Astrocyte (in vitro differentiated cells and primary cell): ENCODE measurements at regions not wholly inside any gene's neighbourhood (a gene's known extent, or its start where the extent isn't known, plus 50 kb on each side); places are given as distances from the start of the nearest gene placed in this dataset.

Experiments
- DNase-seq: peaks from one replicate; pipeline ENCODE4 v3.0.0-alpha.2; 2010; ENCODE audit warnings: low read depth
- FAIRE-seq: peaks from 2 replicates; lab custom pipeline; 2011; peaks lifted over from hg19 to GRCh38; lab: Jason Lieb, UNC
- H2AFZ ChIP-seq: 2 replicates; pipeline ENCODE4 v1.6.0; 2012; ENCODE audit warnings: low read depth, low read length, inconsistent platforms
- H3K27ac ChIP-seq: 2 replicates; pipeline ENCODE4 v1.5.1; 2011; ENCODE audit warnings: low read depth, low read length, inconsistent platforms
- H3K27me3 ChIP-seq: 2 replicates; pipeline ENCODE4 v1.6.0; 2011; ENCODE audit warnings: low read length, inconsistent platforms; ENCODE audit not compliant: insufficient read depth
- H3K36me3 ChIP-seq: 2 replicates; pipeline ENCODE4 v1.5.1; 2011; ENCODE audit warnings: low read length, inconsistent platforms; ENCODE audit not compliant: insufficient read depth
- H3K4me1 ChIP-seq: 2 replicates; pipeline ENCODE4 v1.5.1; 2011; ENCODE audit warnings: low read length, inconsistent platforms; ENCODE audit not compliant: insufficient read depth
- H3K4me2 ChIP-seq: 2 replicates; pipeline ENCODE4 v1.6.0; 2012; ENCODE audit warnings: low read length, inconsistent platforms
- H3K4me3 ChIP-seq: 2 replicates; pipeline ENCODE4 v1.5.1; 2011; ENCODE audit warnings: low read depth, mild to moderate bottlenecking, low read length, inconsistent platforms; ENCODE audit not compliant: insufficient read depth
- H3K79me2 ChIP-seq: 2 replicates; pipeline ENCODE4 v1.6.0; 2012; ENCODE audit warnings: mild to moderate bottlenecking, low read length, inconsistent platforms; ENCODE audit not compliant: insufficient read depth
- H3K9ac ChIP-seq: 2 replicates; pipeline ENCODE4 v1.6.0; 2012; ENCODE audit warnings: mild to moderate bottlenecking, low read length, inconsistent platforms
- H3K9me3 ChIP-seq: 2 replicates; pipeline ENCODE4 v1.5.1; 2012; ENCODE audit warnings: low read depth, mild to moderate bottlenecking, low read length, inconsistent platforms; ENCODE audit not compliant: insufficient read depth
- H4K20me1 ChIP-seq: 2 replicates; pipeline ENCODE4 v1.6.0; 2012; ENCODE audit warnings: low read length, inconsistent platforms; ENCODE audit not compliant: insufficient read depth
- H3K27ac Mint-ChIP-seq: one replicate; pipeline ENCODE4 v1.8.0; 2021; ENCODE audit warnings: mild to moderate bottlenecking, mixed read lengths; ENCODE audit not compliant: unreplicated experiment
- H3K27me3 Mint-ChIP-seq: one replicate; pipeline ENCODE4 v1.8.0; 2021; ENCODE audit warnings: low read depth, mixed read lengths; ENCODE audit not compliant: unreplicated experiment
- H3K36me3 Mint-ChIP-seq: one replicate; pipeline ENCODE4 v1.8.0; 2021; ENCODE audit warnings: low read depth, mixed read lengths; ENCODE audit not compliant: unreplicated experiment
- H3K4me1 Mint-ChIP-seq: one replicate; pipeline ENCODE4 v1.8.0; 2021; ENCODE audit warnings: low read depth, mixed read lengths; ENCODE audit not compliant: unreplicated experiment
- H3K4me3 Mint-ChIP-seq: one replicate; pipeline ENCODE4 v1.8.0; 2021; ENCODE audit warnings: mild to moderate bottlenecking, moderate library complexity, mixed read lengths; ENCODE audit not compliant: unreplicated experiment
- H3K9me3 Mint-ChIP-seq: one replicate; pipeline ENCODE4 v1.8.0; 2021; ENCODE audit warnings: mild to moderate bottlenecking, mixed read lengths; ENCODE audit not compliant: unreplicated experiment
- EZH2 ChIP-seq: IDR thresholded peaks from 2 replicates; pipeline ENCODE4 v1.6.1; 2012; ENCODE audit warnings: mild to moderate bottlenecking, low read length, inconsistent platforms; ENCODE audit not compliant: insufficient read depth
- TF ChIP-seq, protein P1 (sequence below): IDR thresholded peaks from 2 replicates; pipeline ENCODE4 v1.5.1; 2011; ENCODE audit warnings: low read depth, mild to moderate bottlenecking, inconsistent platforms, low read length, moderate library complexity; ENCODE audit not compliant: insufficient read depth

DNA sequence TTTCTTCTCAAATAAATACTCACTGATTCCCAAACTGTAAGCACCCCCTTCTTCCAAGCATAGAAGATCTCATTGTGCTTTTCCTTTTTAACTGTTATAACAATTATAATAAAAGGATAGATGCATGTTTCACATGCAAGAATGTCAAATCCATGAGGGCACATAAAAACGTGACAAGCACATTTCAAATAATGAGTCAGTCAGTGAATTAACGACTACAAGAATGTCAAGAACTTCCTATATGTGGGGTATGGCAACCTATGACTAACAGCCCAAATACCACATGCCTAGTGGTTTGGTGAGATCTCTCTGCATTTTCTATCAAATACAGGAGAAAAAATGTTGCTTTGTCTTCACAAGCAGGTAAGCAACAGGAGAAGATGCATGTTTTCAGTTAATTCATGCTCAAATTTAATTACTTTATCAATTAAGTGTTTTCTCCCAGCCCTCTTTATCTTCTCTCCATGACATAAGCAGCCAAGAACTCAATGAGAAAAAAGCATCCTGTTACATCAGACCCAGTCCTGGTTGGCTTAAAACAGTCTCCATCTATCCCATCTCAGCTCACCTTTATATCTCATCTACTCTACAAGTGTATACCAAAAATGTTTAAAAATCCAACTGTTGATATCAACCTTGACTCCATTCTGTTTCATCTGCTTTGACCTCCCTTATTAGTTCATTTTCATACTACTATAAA, 181.5 kb upstream of the LMCD1 start:
- H3K4me2 ChIP-seq: peak overlapping the region; percentile 26
- peak overlapping the region; percentile 27 for H3K27ac ChIP-seq

DNA sequence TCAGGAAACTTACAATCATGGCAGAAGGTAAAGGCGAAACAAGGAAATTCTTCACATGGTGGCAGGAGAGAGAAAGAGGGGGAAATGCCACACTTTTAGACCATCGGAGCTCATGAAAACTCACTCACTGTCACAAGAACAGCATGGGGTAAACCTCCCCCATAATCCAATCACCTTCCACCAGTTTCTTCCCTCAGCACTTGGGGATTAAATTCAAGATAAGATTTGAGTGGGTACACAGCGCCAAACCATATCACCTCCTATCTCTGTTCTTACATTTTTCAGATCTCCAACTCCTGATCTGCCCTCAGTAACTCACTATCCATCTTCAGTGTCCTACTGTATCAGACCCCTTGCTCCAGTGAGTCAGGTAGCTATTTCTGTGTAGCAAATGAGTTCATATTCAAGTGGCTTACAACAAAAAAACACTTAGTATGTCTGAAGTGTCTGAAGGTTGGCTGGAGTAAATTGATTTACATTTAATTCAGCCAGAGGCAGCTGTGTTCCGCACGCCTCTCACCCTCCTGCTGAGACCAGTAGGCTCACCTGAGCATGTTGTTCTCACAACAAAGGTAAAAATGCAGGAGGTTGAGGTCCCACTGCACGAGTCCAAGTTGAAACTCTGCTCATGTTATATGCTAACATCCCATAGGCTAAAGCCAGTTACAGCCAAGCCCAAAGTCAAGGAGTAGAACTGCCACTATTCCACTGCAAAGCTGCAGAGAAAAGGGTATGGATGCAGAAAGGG, 180.7 kb upstream of the LMCD1 start:
- TF ChIP-seq EZH2: no peak
- TF ChIP-seq, protein P1, sequence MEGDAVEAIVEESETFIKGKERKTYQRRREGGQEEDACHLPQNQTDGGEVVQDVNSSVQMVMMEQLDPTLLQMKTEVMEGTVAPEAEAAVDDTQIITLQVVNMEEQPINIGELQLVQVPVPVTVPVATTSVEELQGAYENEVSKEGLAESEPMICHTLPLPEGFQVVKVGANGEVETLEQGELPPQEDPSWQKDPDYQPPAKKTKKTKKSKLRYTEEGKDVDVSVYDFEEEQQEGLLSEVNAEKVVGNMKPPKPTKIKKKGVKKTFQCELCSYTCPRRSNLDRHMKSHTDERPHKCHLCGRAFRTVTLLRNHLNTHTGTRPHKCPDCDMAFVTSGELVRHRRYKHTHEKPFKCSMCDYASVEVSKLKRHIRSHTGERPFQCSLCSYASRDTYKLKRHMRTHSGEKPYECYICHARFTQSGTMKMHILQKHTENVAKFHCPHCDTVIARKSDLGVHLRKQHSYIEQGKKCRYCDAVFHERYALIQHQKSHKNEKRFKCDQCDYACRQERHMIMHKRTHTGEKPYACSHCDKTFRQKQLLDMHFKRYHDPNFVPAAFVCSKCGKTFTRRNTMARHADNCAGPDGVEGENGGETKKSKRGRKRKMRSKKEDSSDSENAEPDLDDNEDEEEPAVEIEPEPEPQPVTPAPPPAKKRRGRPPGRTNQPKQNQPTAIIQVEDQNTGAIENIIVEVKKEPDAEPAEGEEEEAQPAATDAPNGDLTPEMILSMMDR: no peak
- H3K79me2 ChIP-seq: no peaks in the 10 kb centered on the region
- no peaks in the 10 kb centered on the region for H3K9me3 ChIP-seq
- Mint-ChIP-seq H3K4me3 (no peak overlapping the region), H3K4me1 (peaks cover 4% of the 10 kb centered on the region), H3K9me3 (no peaks in the 10 kb centered on the region), H3K36me3 (no peaks in the 10 kb centered on the region), H3K27me3 (no peaks in the 10 kb centered on the region), H3K27ac (no peak overlapping the region)
- H3K36me3 ChIP-seq: no peaks in the 10 kb centered on the region
- FAIRE-seq (no peak), DNase-seq (no peak)
- H3K4me1 ChIP-seq: peaks cover 17% of the 10 kb centered on the region
- H4K20me1 ChIP-seq: no peaks in the 10 kb centered on the region
- H2AFZ ChIP-seq: no peak overlapping the region
- no peak overlapping the region for H3K4me3 ChIP-seq
- peak overlapping the region; percentile 26 for H3K4me2 ChIP-seq
- no peaks in the 10 kb centered on the region for H3K27me3 ChIP-seq
- peak overlapping the region; percentile 27 for H3K27ac ChIP-seq
- no peak overlapping the region for H3K9ac ChIP-seq

More for the DNA sequence above, 181.5 kb upstream of the LMCD1 start:
- H3K36me3 ChIP-seq: no peaks in the 10 kb centered on the region
- H3K9me3 Mint-ChIP-seq: peaks cover under 1% of the 10 kb centered on the region
- no peaks in the 10 kb centered on the region for H4K20me1 ChIP-seq
- no peaks in the 10 kb centered on the region for H3K79me2 ChIP-seq
- no peaks in the 10 kb centered on the region for H3K9me3 ChIP-seq
- peaks cover 6% of the 10 kb centered on the region for H3K4me1 Mint-ChIP-seq
- H3K36me3 Mint-ChIP-seq: no peaks in the 10 kb centered on the region
- H3K4me1 ChIP-seq: peaks cover 17% of the 10 kb centered on the region
- no peak overlapping the region for H3K9ac ChIP-seq
- FAIRE-seq: peak; percentile 92
- no peak overlapping the region for H3K27ac Mint-ChIP-seq
- peak; percentile 78 for DNase-seq
- H3K27me3 Mint-ChIP-seq: no peaks in the 10 kb centered on the region
- H3K4me3 ChIP-seq: no peak overlapping the region
- no peaks in the 10 kb centered on the region for H3K27me3 ChIP-seq
- no peak for TF ChIP-seq EZH2
- TF ChIP-seq, protein P1: no peak
- H3K4me3 Mint-ChIP-seq: no peak overlapping the region
- no peak overlapping the region for H2AFZ ChIP-seq

DNA sequence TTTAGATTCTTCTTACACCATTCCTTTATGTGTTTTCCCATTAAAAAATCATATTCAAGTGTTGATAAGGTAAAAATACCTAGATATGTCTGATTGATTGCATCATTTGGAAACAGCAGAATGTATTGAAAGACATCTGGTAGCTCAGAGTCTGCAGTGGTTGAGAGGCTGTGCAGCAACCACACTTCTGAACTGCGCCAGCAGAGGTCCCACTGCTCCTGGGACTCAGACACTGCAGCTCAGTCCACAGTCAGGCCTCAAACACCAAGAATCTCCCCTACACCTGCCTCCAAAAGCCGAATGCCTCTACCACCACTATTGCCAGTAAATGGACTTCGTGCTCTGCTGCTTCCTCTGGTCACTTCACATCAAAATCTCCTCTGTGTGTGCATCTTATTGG, 176.9 kb upstream of the LMCD1 start:
- Mint-ChIP-seq H3K27me3 (peaks cover 2% of the 10 kb centered on the region), H3K9me3 (no peaks in the 10 kb centered on the region), H3K36me3 (no peaks in the 10 kb centered on the region), H3K27ac (no peak overlapping the region), H3K4me3 (no peak overlapping the region), H3K4me1 (no peaks in the 10 kb centered on the region)
- H3K79me2 ChIP-seq: no peaks in the 10 kb centered on the region
- no peak overlapping the region for H3K27ac ChIP-seq
- H2AFZ ChIP-seq: no peak overlapping the region
- H3K4me1 ChIP-seq: peaks cover 6% of the 10 kb centered on the region
- FAIRE-seq: no peak
- H3K4me2 ChIP-seq: no peak overlapping the region
- TF ChIP-seq, protein P1: peak; percentile 48
- no peak for TF ChIP-seq EZH2
- H3K9ac ChIP-seq: no peak overlapping the region
- H4K20me1 ChIP-seq: no peaks in the 10 kb centered on the region
- H3K36me3 ChIP-seq: no peaks in the 10 kb centered on the region
- no peak overlapping the region for H3K4me3 ChIP-seq
- H3K27me3 ChIP-seq: no peaks in the 10 kb centered on the region
- peak; percentile 30 for DNase-seq
- no peaks in the 10 kb centered on the region for H3K9me3 ChIP-seq
